IPS DF 19.7 (cell line): ENCODE measurements at regions not wholly inside any gene's neighbourhood (a gene's known extent, or its start where the extent isn't known, plus 50 kb on each side); places are given as distances from the start of the nearest gene placed in this dataset.
"Not testable (repeated sequence)": the region's sequence is repeated elsewhere in the genome, so short reads cannot be mapped to it uniquely, and the experiment has no call there.

Experiments
- DNase-seq: peaks from one replicate; pipeline ENCODE4 v3.0.0-alpha.2; 2013; ENCODE audit warnings: low read depth, low spot score

GRCh38 chr1:191498318-191498717 lies 659.9 kb upstream of the RGS18 start:
- no peak for DNase-seq

GRCh38 chr1:191498825-191499224 lies 659.4 kb upstream of the RGS18 start:
- no peak for DNase-seq

- DNase-seq = no peak
These were observed 653.3 kb upstream of the RGS18 start for GRCh38 chr1:191504999-191505398.

GRCh38 chr1:191508239-191508638 lies 650.0 kb upstream of the RGS18 start:
- DNase-seq = no peak

- DNase-seq = not testable (repeated sequence)
These were observed 646.8 kb upstream of the RGS18 start for GRCh38 chr1:191511480-191511879.

- DNase-seq = no peak
These were observed 640.4 kb upstream of the RGS18 start for GRCh38 chr1:191517826-191518225.

GRCh38 chr1:191519519-191519918 lies 638.7 kb upstream of the RGS18 start:
- DNase-seq = no peak

- DNase-seq = no peak
These were observed 637.9 kb upstream of the RGS18 start for GRCh38 chr1:191520345-191520744.

- DNase-seq = not testable (repeated sequence)
These were observed 632.3 kb upstream of the RGS18 start for GRCh38 chr1:191525944-191526343.

GRCh38 chr1:191528275-191528674 lies 630.0 kb upstream of the RGS18 start:
- no peak for DNase-seq

- DNase-seq = no peak
These were observed 627.3 kb upstream of the RGS18 start for GRCh38 chr1:191530928-191531327.

- no peak for DNase-seq
These were observed 625.0 kb upstream of the RGS18 start for GRCh38 chr1:191533254-191533653.

- no peak for DNase-seq
These were observed 621.4 kb upstream of the RGS18 start for GRCh38 chr1:191536791-191537429.

GRCh38 chr1:191541758-191542157 lies 616.5 kb upstream of the RGS18 start:
- DNase-seq = no peak

- no peak for DNase-seq
These were observed 615.8 kb upstream of the RGS18 start for GRCh38 chr1:191542444-191542843.

- DNase-seq = no peak
These were observed 611.5 kb upstream of the RGS18 start for GRCh38 chr1:191546803-191547202.

- DNase-seq = no peak
These were observed 607.2 kb upstream of the RGS18 start for GRCh38 chr1:191551019-191551418.

GRCh38 chr1:191558379-191558778 lies 599.9 kb upstream of the RGS18 start:
- DNase-seq = no peak

- no peak for DNase-seq
These were observed 597.0 kb upstream of the RGS18 start for GRCh38 chr1:191561276-191561675.

- no peak for DNase-seq
These were observed 594.0 kb upstream of the RGS18 start for GRCh38 chr1:191564275-191564674.

GRCh38 chr1:191572479-191572878 lies 585.8 kb upstream of the RGS18 start:
- no peak for DNase-seq

- DNase-seq = no peak
These were observed 583.1 kb upstream of the RGS18 start for GRCh38 chr1:191575180-191575579.

GRCh38 chr1:191575746-191576145 lies 582.5 kb upstream of the RGS18 start:
- DNase-seq = no peak

- no peak for DNase-seq
These were observed 581.0 kb upstream of the RGS18 start for GRCh38 chr1:191577213-191577612.
